ENCODE measurements at regions not wholly inside any gene's neighbourhood (a gene's known extent, or its start where the extent isn't known, plus 50 kb on each side); places are given as distances from the start of the nearest gene placed in this dataset.

DNA sequence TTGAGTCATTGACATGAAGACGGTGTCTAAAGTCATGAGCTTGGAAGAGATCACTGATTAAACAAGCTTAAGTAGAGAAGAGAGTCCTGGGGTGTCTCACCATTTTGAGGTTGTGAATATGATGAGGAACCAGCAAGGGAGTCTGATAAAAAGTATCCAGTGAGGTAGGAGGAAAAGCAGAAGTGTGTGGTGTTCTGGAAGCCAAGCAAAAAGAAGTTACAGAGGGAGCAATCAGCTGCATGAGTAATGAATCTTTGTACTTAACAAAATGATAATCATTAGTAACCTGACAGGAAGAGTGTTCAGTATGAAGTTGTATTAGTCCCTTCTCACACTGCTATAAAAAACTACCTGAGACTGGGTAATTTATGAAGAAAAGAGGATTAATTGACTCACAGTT lies 131.3 kb downstream of the C11orf87 start:
- no peaks in the 10 kb centered on the region for H3K4me1 ChIP-seq (ENCODE audit: insufficient read depth)
- TF ChIP-seq, protein P1, sequence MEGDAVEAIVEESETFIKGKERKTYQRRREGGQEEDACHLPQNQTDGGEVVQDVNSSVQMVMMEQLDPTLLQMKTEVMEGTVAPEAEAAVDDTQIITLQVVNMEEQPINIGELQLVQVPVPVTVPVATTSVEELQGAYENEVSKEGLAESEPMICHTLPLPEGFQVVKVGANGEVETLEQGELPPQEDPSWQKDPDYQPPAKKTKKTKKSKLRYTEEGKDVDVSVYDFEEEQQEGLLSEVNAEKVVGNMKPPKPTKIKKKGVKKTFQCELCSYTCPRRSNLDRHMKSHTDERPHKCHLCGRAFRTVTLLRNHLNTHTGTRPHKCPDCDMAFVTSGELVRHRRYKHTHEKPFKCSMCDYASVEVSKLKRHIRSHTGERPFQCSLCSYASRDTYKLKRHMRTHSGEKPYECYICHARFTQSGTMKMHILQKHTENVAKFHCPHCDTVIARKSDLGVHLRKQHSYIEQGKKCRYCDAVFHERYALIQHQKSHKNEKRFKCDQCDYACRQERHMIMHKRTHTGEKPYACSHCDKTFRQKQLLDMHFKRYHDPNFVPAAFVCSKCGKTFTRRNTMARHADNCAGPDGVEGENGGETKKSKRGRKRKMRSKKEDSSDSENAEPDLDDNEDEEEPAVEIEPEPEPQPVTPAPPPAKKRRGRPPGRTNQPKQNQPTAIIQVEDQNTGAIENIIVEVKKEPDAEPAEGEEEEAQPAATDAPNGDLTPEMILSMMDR (IDR thresholded peaks at IDR 0.05) = no peak
- TF ChIP-seq POLR2A (IDR thresholded peaks at IDR 0.05) (no peak), EP300 (IDR thresholded peaks at IDR 0.05) (no peak)
- no peaks in the 10 kb centered on the region for H3K9me3 ChIP-seq
- intact Hi-C loops (cut with DNase I) = no loop called here
- WGBS, 3 donors = 79 to 92% (median 87%) methylated on average over 1 of the region's 1 CpG
- no peak overlapping the region for H3K27ac ChIP-seq
- no peak for DNase-seq
- H3K4me3 ChIP-seq = no peak overlapping the region
- H3K27me3 ChIP-seq = no peaks in the 10 kb centered on the region
- H3K36me3 ChIP-seq = no peaks in the 10 kb centered on the region

DNA sequence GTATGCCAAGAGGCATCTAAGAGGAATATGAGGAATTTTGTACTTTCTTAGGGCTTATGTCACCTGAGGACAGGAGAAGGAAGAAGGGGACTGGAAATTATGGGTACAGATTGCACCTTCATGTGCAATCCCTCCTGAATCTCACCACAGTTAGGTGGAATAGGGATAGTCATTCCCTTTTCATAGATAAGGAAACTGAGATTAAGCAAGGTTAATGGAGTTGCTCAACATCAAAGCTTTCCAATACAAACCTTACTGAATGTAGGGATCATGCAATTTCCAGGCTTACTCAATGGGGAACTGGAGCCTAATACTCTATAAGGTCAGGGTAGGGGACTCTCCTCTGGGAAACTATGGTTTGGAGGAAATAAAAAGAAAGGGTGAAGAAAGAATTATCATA lies 133.0 kb downstream of the C11orf87 start:
- no peak for TF ChIP-seq POLR2A (IDR thresholded peaks at IDR 0.05)
- TF ChIP-seq EP300 (IDR thresholded peaks at IDR 0.05) = no peak
- TF ChIP-seq, protein P1 (IDR thresholded peaks at IDR 0.05) = no peak
- Histone ChIP-seq H3K27ac (no peak overlapping the region), H3K9me3 (no peaks in the 10 kb centered on the region), H3K4me3 (no peak overlapping the region), H3K36me3 (no peaks in the 10 kb centered on the region), H3K4me1 (ENCODE audit: insufficient read depth) (no peaks in the 10 kb centered on the region), H3K27me3 (no peaks in the 10 kb centered on the region)
- intact Hi-C loops (cut with DNase I) = no loop called here
- DNase-seq = no peak

DNA sequence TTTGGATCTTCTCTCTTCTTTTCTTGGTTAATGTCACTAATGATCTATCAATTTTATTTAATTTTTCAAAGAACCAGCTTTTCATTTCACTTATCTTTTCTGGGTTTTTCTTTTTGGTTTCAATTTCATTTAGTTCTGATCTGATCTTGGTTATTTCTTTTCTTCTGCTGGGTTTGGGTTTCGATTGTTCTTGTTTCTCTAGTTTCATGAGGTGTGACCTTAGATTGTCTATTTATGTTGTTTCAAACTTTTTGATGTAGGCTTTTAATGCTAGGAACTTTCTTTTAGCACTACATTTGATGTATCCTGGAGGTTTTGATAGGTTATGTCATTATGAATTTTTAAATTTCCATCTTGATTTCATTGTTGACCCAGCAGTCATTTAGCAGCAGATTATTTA lies 142.3 kb downstream of the C11orf87 start:
- DNase-seq = no peak
- 77 to 91% (median 78%) methylated on average over 1 of the region's 1 CpG for WGBS, 3 donors
- no peaks in the 10 kb centered on the region for H3K4me1 ChIP-seq (ENCODE audit: insufficient read depth)
- no peaks in the 10 kb centered on the region for H3K27me3 ChIP-seq
- no peak overlapping the region for H3K27ac ChIP-seq
- H3K4me3 ChIP-seq = no peak overlapping the region
- no peaks in the 10 kb centered on the region for H3K36me3 ChIP-seq
- TF ChIP-seq POLR2A (IDR thresholded peaks at IDR 0.05) = no peak
- TF ChIP-seq, protein P1 (IDR thresholded peaks at IDR 0.05) = no peak
- no peak for TF ChIP-seq EP300 (IDR thresholded peaks at IDR 0.05)
- H3K9me3 ChIP-seq = peaks cover 0 to 7% of the 10 kb centered on the region in 2 donors
- intact Hi-C loops (cut with DNase I) = no loop called here

DNA sequence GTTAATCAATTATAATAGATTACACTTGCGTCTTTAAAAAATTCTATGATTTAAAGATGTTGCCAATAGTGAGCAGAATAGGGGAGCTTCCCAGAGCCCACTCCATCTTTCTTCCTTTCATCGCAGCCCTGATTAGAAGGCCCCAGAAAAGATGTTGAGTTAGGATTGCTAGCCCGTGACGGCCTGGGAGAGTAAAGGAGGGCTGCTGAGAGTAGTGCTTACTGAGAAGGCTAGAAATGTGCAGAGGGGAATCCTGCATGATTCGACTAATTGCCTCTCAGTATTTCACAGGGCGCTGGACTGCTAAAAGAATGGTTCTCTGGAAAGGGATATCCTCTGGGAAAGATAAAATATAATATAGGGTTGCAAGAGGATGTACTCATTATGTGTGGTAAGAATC lies 160.5 kb downstream of the C11orf87 start:
- Histone ChIP-seq H3K9me3 (no peaks in the 10 kb centered on the region), H3K27ac (no peak overlapping the region), H3K27me3 (no peaks in the 10 kb centered on the region), H3K36me3 (no peaks in the 10 kb centered on the region), H3K4me3 (no peak overlapping the region), H3K4me1 (ENCODE audit: insufficient read depth) (no peaks in the 10 kb centered on the region)
- TF ChIP-seq EP300 (IDR thresholded peaks at IDR 0.05) = no peak
- TF ChIP-seq, protein P1 (IDR thresholded peaks at IDR 0.05) = no peak
- TF ChIP-seq POLR2A (IDR thresholded peaks at IDR 0.05) = no peak
- 59 to 79% (median 61%) methylated on average over 6 of the region's 6 CpGs for WGBS, 3 donors
- intact Hi-C loops (cut with DNase I) = no loop called here
- DNase-seq = no peak

All from ovary (tissue), 7 donors.